ENCODE measurements at regions not wholly inside any gene's neighbourhood (a gene's known extent, or its start where the extent isn't known, plus 50 kb on each side); places are given as distances from the start of the nearest gene placed in this dataset.

DNA sequence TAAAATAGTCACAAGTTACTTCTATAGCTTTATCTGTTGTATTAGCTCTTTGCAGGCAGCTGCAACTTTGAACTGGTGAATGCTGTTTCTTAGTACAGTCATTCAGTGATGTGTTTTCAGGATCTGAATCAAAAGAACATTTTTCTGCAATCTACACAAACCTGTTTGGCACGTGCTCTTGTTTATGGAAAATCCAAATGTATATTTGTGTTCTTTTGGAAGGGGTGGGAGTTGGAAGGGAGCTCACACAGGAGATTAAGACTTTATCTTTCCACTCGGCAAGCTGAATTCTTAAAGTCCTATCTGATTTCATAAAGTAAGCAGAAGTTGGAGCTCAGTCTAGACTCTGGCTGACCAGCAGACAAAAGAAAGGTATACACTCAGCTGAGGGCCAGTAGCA is 300.2 kb downstream of the MAP2K6 start:
- H3K27me3 ChIP-seq (ENCODE audit: control insufficient read depth in 5 of 5, insufficient read depth in 4 of 5, low read length in 5 of 5): no peaks in the 10 kb centered on the region
- no peaks in the 10 kb centered on the region for H3K9me3 ChIP-seq (ENCODE audit: control insufficient read depth in 5 of 5, low read length in 5 of 5)
- H3K36me3 ChIP-seq (ENCODE audit: control insufficient read depth in 5 of 5, insufficient read depth in 5 of 5, low read length in 5 of 5): no peaks in the 10 kb centered on the region
- no peak overlapping the region for H3K27ac ChIP-seq (ENCODE audit: low read depth, low read length)
- peaks cover 0 to 11% (median 5%) of the 10 kb centered on the region in 5 donors for H3K4me1 ChIP-seq (ENCODE audit: control insufficient read depth in 5 of 5, insufficient read depth in 5 of 5, low read length in 5 of 5)
- no peak overlapping the region for H3K4me3 ChIP-seq (ENCODE audit: low read depth in 1 of 5, low read length in 5 of 5)
- H3K9ac ChIP-seq (ENCODE audit: low read length in 5 of 5): no peak overlapping the region

DNA sequence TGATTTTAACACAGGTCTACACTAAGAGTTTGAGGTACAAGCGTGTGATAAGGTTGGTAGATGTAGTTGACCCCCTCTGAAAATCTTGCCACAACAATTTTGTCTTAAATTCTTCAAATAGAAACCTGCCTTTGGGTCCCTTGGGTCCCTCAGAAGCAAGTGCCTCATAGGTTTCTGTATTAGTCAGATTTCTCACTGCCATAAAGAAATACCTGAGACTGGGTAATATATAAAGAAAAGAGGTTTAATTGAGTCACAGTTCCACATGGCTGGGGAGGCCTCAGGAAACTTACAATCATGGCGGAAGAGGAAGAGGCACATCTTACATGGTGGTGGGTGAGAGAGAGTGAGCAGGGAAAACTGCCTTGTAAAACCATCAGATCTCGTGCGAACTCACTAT is 301.2 kb downstream of the MAP2K6 start:
- Histone ChIP-seq H3K36me3 (ENCODE audit: control insufficient read depth in 5 of 5, insufficient read depth in 5 of 5, low read length in 5 of 5) (no peaks in the 10 kb centered on the region), H3K9ac (ENCODE audit: low read length in 5 of 5) (no peak overlapping the region), H3K9me3 (ENCODE audit: control insufficient read depth in 5 of 5, low read length in 5 of 5) (no peaks in the 10 kb centered on the region), H3K27me3 (ENCODE audit: control insufficient read depth in 5 of 5, insufficient read depth in 4 of 5, low read length in 5 of 5) (no peaks in the 10 kb centered on the region), H3K4me3 (ENCODE audit: low read depth in 1 of 5, low read length in 5 of 5) (no peak overlapping the region), H3K27ac (ENCODE audit: low read depth, low read length) (no peak overlapping the region), H3K4me1 (ENCODE audit: control insufficient read depth in 5 of 5, insufficient read depth in 5 of 5, low read length in 5 of 5) (peaks cover 0 to 11% (median 5%) of the 10 kb centered on the region in 5 donors)

DNA sequence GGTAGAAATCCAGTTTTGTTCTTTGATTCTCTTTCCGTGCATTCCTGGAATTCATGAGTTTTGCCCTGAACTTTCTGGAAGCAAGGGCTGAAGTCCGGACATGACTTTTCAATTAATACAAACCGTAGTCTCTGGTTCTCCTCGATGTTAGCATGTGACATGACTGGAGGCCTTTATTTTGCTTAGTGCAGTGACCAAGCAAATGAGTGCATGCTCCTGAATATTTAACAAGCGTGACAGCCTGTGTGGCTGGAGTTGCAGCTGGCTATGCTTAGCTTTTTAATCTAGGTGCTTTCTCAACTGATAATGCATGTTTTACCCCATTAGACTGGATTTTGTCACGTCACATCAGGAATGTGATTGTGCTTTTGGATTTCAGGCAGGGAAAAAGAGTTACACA is 302.1 kb downstream of the MAP2K6 start:
- no peak overlapping the region for H3K27ac ChIP-seq (ENCODE audit: low read depth, low read length)

DNA sequence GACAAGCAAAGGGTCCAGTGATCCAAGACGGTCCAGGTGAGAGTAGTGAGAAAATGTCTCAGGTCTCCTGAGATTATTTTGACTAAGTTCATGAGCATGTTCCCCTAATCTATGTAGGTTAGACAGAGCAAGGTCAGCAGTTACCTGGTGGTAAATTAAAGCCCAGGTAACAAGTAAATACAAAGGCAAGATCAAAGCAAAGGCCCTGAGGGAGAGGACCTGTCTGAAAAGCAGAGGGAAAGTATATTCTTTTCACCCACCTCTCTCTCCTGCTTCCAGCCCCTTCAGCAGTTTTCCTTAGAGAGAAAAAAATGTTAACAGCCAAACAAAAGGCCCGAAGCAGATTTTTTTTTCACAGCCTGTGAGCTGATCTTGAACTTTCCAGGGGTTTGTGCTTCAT is 302.7 kb downstream of the MAP2K6 start:
- peaks cover 0 to 11% (median 5%) of the 10 kb centered on the region in 5 donors for H3K4me1 ChIP-seq (ENCODE audit: control insufficient read depth in 5 of 5, insufficient read depth in 5 of 5, low read length in 5 of 5)
- H3K9ac ChIP-seq (ENCODE audit: low read length in 5 of 5): no peak overlapping the region
- no peaks in the 10 kb centered on the region for H3K9me3 ChIP-seq (ENCODE audit: control insufficient read depth in 5 of 5, low read length in 5 of 5)
- no peak overlapping the region for H3K27ac ChIP-seq (ENCODE audit: low read depth, low read length)
- no peak overlapping the region for H3K4me3 ChIP-seq (ENCODE audit: low read depth in 1 of 5, low read length in 5 of 5)
- no peaks in the 10 kb centered on the region for H3K27me3 ChIP-seq (ENCODE audit: control insufficient read depth in 5 of 5, insufficient read depth in 4 of 5, low read length in 5 of 5)
- H3K36me3 ChIP-seq (ENCODE audit: control insufficient read depth in 5 of 5, insufficient read depth in 5 of 5, low read length in 5 of 5): no peaks in the 10 kb centered on the region

More for the DNA sequence above, 302.1 kb downstream of the MAP2K6 start:
- Histone ChIP-seq H3K4me1 (ENCODE audit: control insufficient read depth in 5 of 5, insufficient read depth in 5 of 5, low read length in 5 of 5) (peaks cover 0 to 11% (median 5%) of the 10 kb centered on the region in 5 donors), H3K9me3 (ENCODE audit: control insufficient read depth in 5 of 5, low read length in 5 of 5) (no peaks in the 10 kb centered on the region), H3K4me3 (ENCODE audit: low read depth in 1 of 5, low read length in 5 of 5) (no peak overlapping the region), H3K9ac (ENCODE audit: low read length in 5 of 5) (no peak overlapping the region), H3K27me3 (ENCODE audit: control insufficient read depth in 5 of 5, insufficient read depth in 4 of 5, low read length in 5 of 5) (no peaks in the 10 kb centered on the region), H3K36me3 (ENCODE audit: control insufficient read depth in 5 of 5, insufficient read depth in 5 of 5, low read length in 5 of 5) (no peaks in the 10 kb centered on the region)

DNA sequence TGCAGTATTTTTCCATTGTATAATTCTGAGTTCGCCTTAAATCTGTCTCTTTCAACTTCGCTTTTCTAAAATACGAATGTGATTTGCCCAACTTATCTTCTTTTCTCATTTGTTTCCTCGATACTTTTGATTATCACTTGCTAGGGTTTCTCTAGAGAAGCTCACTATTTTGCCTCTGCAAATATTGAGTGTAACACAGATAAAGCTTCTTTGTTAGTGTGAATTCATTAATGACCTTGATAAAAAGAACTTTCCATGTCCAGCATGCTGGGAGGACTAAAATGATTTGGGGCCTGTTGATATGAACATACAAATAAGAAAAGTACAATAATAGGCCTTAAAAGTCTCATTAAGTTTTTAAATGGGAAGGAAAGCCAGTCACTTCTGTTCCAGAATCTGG is 303.3 kb downstream of the MAP2K6 start:
- H3K4me3 ChIP-seq (ENCODE audit: low read depth in 1 of 5, low read length in 5 of 5): no peak overlapping the region
- H3K27me3 ChIP-seq (ENCODE audit: control insufficient read depth in 5 of 5, insufficient read depth in 4 of 5, low read length in 5 of 5): no peaks in the 10 kb centered on the region
- no peak overlapping the region for H3K9ac ChIP-seq (ENCODE audit: low read length in 5 of 5)
- H3K4me1 ChIP-seq (ENCODE audit: control insufficient read depth in 5 of 5, insufficient read depth in 5 of 5, low read length in 5 of 5): peaks cover 0 to 6% (median 2%) of the 10 kb centered on the region in 5 donors
- no peaks in the 10 kb centered on the region for H3K36me3 ChIP-seq (ENCODE audit: control insufficient read depth in 5 of 5, insufficient read depth in 5 of 5, low read length in 5 of 5)
- no peaks in the 10 kb centered on the region for H3K9me3 ChIP-seq (ENCODE audit: control insufficient read depth in 5 of 5, low read length in 5 of 5)
- no peak overlapping the region for H3K27ac ChIP-seq (ENCODE audit: low read depth, low read length)

DNA sequence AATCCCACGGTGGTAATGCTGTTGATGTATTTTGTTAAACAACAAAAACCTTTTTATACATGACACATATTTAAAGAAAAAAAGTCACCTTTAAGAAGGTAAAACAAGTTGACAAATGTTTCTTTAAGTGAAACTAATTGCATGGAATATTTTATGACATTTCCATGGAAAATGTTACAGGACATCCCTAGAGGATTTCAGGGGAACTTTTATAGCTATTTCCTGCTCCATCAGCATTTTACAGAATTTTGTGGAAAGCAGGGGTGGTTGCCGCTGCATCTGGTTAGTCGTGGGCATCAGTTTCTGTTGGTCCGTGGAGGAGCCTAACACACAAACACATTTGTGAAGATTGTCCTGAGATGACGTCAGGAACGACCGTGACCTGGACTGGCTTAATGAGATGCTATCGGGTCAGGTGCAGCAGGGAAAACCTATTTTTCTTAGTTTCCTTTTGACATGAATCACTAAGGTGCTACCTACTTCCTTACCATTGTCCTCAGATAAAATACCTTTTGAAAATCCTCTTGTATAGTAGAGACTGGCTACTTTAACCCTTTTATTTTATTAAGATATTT is 305.1 kb downstream of the MAP2K6 start:
- Histone ChIP-seq H3K4me1 (ENCODE audit: control insufficient read depth in 5 of 5, insufficient read depth in 5 of 5, low read length in 5 of 5) (no peaks in the 10 kb centered on the region), H3K4me3 (ENCODE audit: low read depth in 1 of 5, low read length in 5 of 5) (no peak overlapping the region), H3K27me3 (ENCODE audit: control insufficient read depth in 5 of 5, insufficient read depth in 4 of 5, low read length in 5 of 5) (no peaks in the 10 kb centered on the region), H3K9me3 (ENCODE audit: control insufficient read depth in 5 of 5, low read length in 5 of 5) (no peaks in the 10 kb centered on the region), H3K9ac (ENCODE audit: low read length in 5 of 5) (no peak overlapping the region), H3K36me3 (ENCODE audit: control insufficient read depth in 5 of 5, insufficient read depth in 5 of 5, low read length in 5 of 5) (no peaks in the 10 kb centered on the region), H3K27ac (ENCODE audit: low read depth, low read length) (no peak overlapping the region)

DNA sequence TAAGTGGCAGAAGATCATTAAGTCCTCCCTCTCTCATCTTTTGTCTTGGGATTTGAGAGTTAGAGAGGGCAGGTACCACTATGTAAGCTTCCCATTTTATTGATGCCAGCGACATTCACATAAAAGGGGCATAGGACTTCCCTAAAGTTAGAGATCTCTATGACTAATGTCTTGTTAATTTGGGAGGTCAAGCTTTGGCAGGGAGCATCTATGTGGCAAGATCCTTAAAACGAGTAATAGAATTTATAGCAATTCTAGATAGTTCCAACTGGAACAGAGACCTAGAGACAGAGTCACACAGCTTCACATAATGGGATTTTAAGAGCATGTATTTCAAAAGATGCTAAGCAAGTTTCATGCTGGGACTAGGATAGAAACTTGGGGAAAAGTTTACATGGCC is 308.0 kb downstream of the MAP2K6 start:
- Histone ChIP-seq H3K9ac (ENCODE audit: low read length in 5 of 5) (no peak overlapping the region), H3K4me3 (ENCODE audit: low read depth in 1 of 5, low read length in 5 of 5) (no peak overlapping the region), H3K27me3 (ENCODE audit: control insufficient read depth in 5 of 5, insufficient read depth in 4 of 5, low read length in 5 of 5) (no peaks in the 10 kb centered on the region), H3K9me3 (ENCODE audit: control insufficient read depth in 5 of 5, low read length in 5 of 5) (no peaks in the 10 kb centered on the region), H3K4me1 (ENCODE audit: control insufficient read depth in 5 of 5, insufficient read depth in 5 of 5, low read length in 5 of 5) (peaks cover 0 to 6% (median 0%) of the 10 kb centered on the region in 5 donors), H3K27ac (ENCODE audit: low read depth, low read length) (no peak overlapping the region), H3K36me3 (ENCODE audit: control insufficient read depth in 5 of 5, insufficient read depth in 5 of 5, low read length in 5 of 5) (no peaks in the 10 kb centered on the region)

DNA sequence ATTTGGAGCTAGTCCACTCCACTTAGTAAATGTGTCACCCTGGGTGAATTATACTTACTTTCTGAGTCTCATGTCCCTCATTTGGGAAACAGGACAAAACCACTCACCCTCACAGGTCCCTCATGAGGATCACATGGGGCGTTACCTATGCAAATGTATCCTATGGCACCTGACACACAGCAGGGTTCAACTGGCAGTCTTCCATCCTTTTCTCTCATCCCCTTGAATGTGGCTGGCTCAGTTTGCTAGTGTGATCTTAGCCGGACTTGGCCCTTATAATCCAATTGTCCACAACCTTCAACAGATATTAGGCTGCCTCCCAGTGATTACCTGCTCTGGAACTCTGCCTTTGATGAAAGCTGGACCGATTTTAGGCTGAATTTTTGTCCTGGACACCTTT is 308.8 kb downstream of the MAP2K6 start:
- Histone ChIP-seq H3K36me3 (ENCODE audit: control insufficient read depth in 5 of 5, insufficient read depth in 5 of 5, low read length in 5 of 5) (no peaks in the 10 kb centered on the region), H3K27ac (ENCODE audit: low read depth, low read length) (no peak overlapping the region), H3K9ac (ENCODE audit: low read length in 5 of 5) (no peak overlapping the region), H3K4me3 (ENCODE audit: low read depth in 1 of 5, low read length in 5 of 5) (no peak overlapping the region), H3K27me3 (ENCODE audit: control insufficient read depth in 5 of 5, insufficient read depth in 4 of 5, low read length in 5 of 5) (no peaks in the 10 kb centered on the region), H3K4me1 (ENCODE audit: control insufficient read depth in 5 of 5, insufficient read depth in 5 of 5, low read length in 5 of 5) (peaks cover 0 to 6% (median 0%) of the 10 kb centered on the region in 5 donors), H3K9me3 (ENCODE audit: control insufficient read depth in 5 of 5, low read length in 5 of 5) (no peaks in the 10 kb centered on the region)

DNA sequence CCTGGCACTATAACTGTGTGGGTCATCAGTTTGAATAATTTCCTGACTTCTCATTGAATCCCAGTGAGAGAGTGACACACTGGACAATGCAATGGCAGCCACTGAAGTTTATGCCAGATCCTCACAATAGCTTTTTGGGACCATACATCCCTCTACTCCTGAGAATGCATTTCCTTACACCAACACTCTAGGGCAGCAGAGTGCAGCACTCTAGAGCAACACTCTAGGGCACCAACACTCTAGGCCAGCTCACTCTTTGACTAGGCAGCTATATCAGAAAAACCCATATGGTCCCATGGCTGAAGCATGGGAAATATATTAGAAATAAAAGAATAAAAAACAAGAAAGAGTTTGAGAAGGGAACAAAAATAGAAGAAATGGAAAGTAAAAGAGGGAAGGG is 309.2 kb downstream of the MAP2K6 start:
- H3K4me1 ChIP-seq (ENCODE audit: control insufficient read depth in 5 of 5, insufficient read depth in 5 of 5, low read length in 5 of 5): peaks cover 0 to 6% (median under 1%) of the 10 kb centered on the region in 5 donors
- no peaks in the 10 kb centered on the region for H3K27me3 ChIP-seq (ENCODE audit: control insufficient read depth in 5 of 5, insufficient read depth in 4 of 5, low read length in 5 of 5)
- H3K9ac ChIP-seq (ENCODE audit: low read length in 5 of 5): no peak overlapping the region
- H3K36me3 ChIP-seq (ENCODE audit: control insufficient read depth in 5 of 5, insufficient read depth in 5 of 5, low read length in 5 of 5): no peaks in the 10 kb centered on the region
- H3K4me3 ChIP-seq (ENCODE audit: low read depth in 1 of 5, low read length in 5 of 5): no peak overlapping the region
- no peaks in the 10 kb centered on the region for H3K9me3 ChIP-seq (ENCODE audit: control insufficient read depth in 5 of 5, low read length in 5 of 5)
- H3K27ac ChIP-seq (ENCODE audit: low read depth, low read length): no peak overlapping the region

DNA sequence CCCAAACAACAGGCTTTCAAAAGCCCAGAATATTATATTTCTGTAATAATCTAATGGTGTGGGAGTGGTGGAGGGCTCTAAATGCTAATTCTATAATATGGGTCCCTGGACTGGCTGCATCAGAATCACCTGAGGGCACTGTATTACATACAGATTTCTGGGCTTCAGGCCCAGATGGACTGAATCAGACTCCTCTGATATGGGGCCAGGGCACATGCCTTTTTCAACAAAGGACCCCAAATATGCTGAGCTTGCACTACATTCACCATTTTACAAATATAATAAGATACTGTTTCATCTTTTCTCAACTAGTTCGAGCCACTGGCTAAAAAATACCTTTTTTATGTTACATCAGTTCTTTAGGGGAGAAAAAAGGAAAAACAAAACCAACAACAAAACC is 309.7 kb downstream of the MAP2K6 start:
- no peak overlapping the region for H3K4me3 ChIP-seq (ENCODE audit: low read depth in 1 of 5, low read length in 5 of 5)
- peaks cover 0 to 6% (median 3%) of the 10 kb centered on the region in 5 donors for H3K4me1 ChIP-seq (ENCODE audit: control insufficient read depth in 5 of 5, insufficient read depth in 5 of 5, low read length in 5 of 5)
- H3K27me3 ChIP-seq (ENCODE audit: control insufficient read depth in 5 of 5, insufficient read depth in 4 of 5, low read length in 5 of 5): no peaks in the 10 kb centered on the region
- no peaks in the 10 kb centered on the region for H3K9me3 ChIP-seq (ENCODE audit: control insufficient read depth in 5 of 5, low read length in 5 of 5)
- no peaks in the 10 kb centered on the region for H3K36me3 ChIP-seq (ENCODE audit: control insufficient read depth in 5 of 5, insufficient read depth in 5 of 5, low read length in 5 of 5)
- H3K9ac ChIP-seq (ENCODE audit: low read length in 5 of 5): no peak overlapping the region
- H3K27ac ChIP-seq (ENCODE audit: low read depth, low read length): no peak overlapping the region

DNA sequence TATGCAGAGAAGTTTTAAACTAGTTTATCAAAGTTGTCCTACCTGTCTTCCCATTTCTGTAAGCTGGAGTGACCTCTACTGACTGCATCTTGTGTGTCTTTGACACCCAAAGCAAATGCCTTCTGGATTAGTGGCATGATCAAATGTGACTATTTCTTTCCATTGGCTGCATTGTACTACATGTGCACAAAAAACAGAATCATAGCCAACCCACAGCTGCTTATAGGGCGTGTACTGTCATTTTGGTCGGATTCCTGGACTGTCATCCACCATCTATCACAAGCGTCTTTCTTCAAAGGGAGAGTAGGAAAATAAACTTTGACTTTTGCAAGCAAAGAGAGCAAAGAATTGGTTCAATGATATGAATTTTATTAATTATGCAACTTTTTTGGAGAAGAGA is 310.6 kb downstream of the MAP2K6 start:
- H3K9ac ChIP-seq (ENCODE audit: low read length in 5 of 5): no peak overlapping the region
- H3K9me3 ChIP-seq (ENCODE audit: control insufficient read depth in 5 of 5, low read length in 5 of 5): no peaks in the 10 kb centered on the region
- H3K27ac ChIP-seq (ENCODE audit: low read depth, low read length): no peak overlapping the region
- H3K36me3 ChIP-seq (ENCODE audit: control insufficient read depth in 5 of 5, insufficient read depth in 5 of 5, low read length in 5 of 5): no peaks in the 10 kb centered on the region
- no peak overlapping the region for H3K4me3 ChIP-seq (ENCODE audit: low read depth in 1 of 5, low read length in 5 of 5)
- peaks cover 0 to 6% (median 3%) of the 10 kb centered on the region in 5 donors for H3K4me1 ChIP-seq (ENCODE audit: control insufficient read depth in 5 of 5, insufficient read depth in 5 of 5, low read length in 5 of 5)
- no peaks in the 10 kb centered on the region for H3K27me3 ChIP-seq (ENCODE audit: control insufficient read depth in 5 of 5, insufficient read depth in 4 of 5, low read length in 5 of 5)

All from subcutaneous abdominal adipose tissue (tissue), 5 donors.